ENCODE measurements at regions not wholly inside any gene's neighbourhood (a gene's known extent, or its start where the extent isn't known, plus 50 kb on each side); places are given as distances from the start of the nearest gene placed in this dataset.

DNA sequence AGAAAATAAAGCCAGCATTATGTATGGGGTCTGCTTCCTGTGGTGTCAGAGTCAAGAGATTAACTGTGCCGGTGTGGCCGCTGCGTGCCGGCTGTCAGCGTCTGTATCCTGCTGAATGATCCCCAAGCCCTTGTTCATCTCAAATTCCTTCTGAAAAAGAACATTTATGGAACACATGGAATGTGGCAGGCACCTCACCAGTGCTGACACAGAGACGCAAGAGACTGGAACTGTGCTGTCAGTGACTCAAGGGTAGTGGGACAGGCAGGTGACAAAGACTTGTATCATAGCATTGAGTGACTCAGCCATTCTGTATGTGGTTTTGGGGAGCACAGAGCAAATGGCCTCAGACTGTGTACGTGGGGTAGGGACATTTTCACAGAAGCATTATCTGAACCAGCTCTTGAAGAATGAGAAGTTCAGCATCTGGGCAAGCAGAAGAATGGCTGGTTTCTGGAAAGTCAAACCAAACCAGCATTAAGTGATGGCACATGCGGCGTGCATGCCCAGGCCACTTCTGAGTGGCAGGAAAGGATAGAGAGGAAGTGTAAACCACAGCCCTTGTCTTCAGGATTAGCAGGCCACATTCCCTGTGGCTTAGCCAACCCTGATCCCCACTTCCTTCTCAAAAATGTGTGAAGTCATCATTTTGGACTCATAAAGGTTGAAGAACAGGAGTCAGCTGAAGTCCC is 54.0 kb upstream of the IRS2 start:
- peaks cover 6% of the 10 kb centered on the region for H3K27me3 Mint-ChIP-seq (ENCODE audit: low read depth)
- no peak overlapping the region; a peak in 1 of 7 replicates for H3K27ac Mint-ChIP-seq
- H3K4me3 Mint-ChIP-seq = no peak overlapping the region
- Histone ChIP-seq H3K79me2 (ENCODE audit: insufficient read depth, low read length) (no peaks in the 10 kb centered on the region), H4K91ac (ENCODE audit: insufficient read length, low read depth, low read length) (no peak overlapping the region), H4K5ac (ENCODE audit: insufficient read length, low read depth, low read length) (no peak overlapping the region), H2BK120ac (ENCODE audit: low read depth, low read length, poor library complexity, severe bottlenecking) (no peak overlapping the region), H3K23ac (ENCODE audit: insufficient read length, low read depth, low read length) (no peak overlapping the region), H2AK5ac (ENCODE audit: insufficient read length, low read length) (no peak overlapping the region), H3T11ph (ENCODE audit: low read length) (no peak overlapping the region), H4K20me1 (ENCODE audit: control insufficient read depth, insufficient read depth, insufficient read length) (no peaks in the 10 kb centered on the region), H3K4me2 (ENCODE audit: insufficient read depth, insufficient read length, low read length) (no peak overlapping the region), H3K23me2 (ENCODE audit: insufficient read length, low read depth, low read length, poor library complexity, severe bottlenecking) (no peaks in the 10 kb centered on the region), H4K8ac (replicated peaks; ENCODE audit: insufficient read length, low read depth, low read length) (no peak overlapping the region), H3K18ac (ENCODE audit: insufficient read length, low read depth, low read length) (no peak overlapping the region), H2BK5ac (ENCODE audit: insufficient read length, low read length) (no peak overlapping the region), H2BK20ac (ENCODE audit: low read depth, low read length, poor library complexity, severe bottlenecking) (no peak overlapping the region), H3K14ac (ENCODE audit: insufficient read depth, low read length) (no peak overlapping the region), H3K56ac (ENCODE audit: insufficient read length, low read depth, low read length) (no peak overlapping the region), H3K27me3 (ENCODE audit: insufficient read depth, low read length) (no peaks in the 10 kb centered on the region; the same call in 1 of the 2 replicates), H2BK15ac (ENCODE audit: low read depth, low read length) (no peak overlapping the region), H2BK12ac (ENCODE audit: insufficient read length, low read depth, low read length) (no peak overlapping the region), H3K27ac (ENCODE audit: insufficient read length, low read depth, low read length) (no peak overlapping the region), H3K4me1 (ENCODE audit: insufficient read depth, low read length) (no peaks in the 10 kb centered on the region), H3K79me1 (ENCODE audit: insufficient read depth, low read depth, low read length, poor library complexity, severe bottlenecking) (no peaks in the 10 kb centered on the region), H3K9ac (ENCODE audit: extremely low read depth, insufficient read length, low read length) (no peak overlapping the region), H2AFZ (ENCODE audit: low read length) (no peak overlapping the region), H3K4ac (ENCODE audit: low read depth, low read length) (no peak overlapping the region), H3K9me3 (ENCODE audit: control insufficient read depth, low read depth, low read length) (no peaks in the 10 kb centered on the region)
- TF ChIP-seq, protein P1, sequence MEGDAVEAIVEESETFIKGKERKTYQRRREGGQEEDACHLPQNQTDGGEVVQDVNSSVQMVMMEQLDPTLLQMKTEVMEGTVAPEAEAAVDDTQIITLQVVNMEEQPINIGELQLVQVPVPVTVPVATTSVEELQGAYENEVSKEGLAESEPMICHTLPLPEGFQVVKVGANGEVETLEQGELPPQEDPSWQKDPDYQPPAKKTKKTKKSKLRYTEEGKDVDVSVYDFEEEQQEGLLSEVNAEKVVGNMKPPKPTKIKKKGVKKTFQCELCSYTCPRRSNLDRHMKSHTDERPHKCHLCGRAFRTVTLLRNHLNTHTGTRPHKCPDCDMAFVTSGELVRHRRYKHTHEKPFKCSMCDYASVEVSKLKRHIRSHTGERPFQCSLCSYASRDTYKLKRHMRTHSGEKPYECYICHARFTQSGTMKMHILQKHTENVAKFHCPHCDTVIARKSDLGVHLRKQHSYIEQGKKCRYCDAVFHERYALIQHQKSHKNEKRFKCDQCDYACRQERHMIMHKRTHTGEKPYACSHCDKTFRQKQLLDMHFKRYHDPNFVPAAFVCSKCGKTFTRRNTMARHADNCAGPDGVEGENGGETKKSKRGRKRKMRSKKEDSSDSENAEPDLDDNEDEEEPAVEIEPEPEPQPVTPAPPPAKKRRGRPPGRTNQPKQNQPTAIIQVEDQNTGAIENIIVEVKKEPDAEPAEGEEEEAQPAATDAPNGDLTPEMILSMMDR (conservative IDR thresholded peaks at IDR 0.05) = no peak
- H3K4me1 Mint-ChIP-seq = peaks cover 11 to 14% of the 10 kb centered on the region in 2 experiments
- H3K36me3 Mint-ChIP-seq (ENCODE audit: insufficient read depth in 1 of 3, low read depth in 3 of 3) = no peaks in the 10 kb centered on the region
- no peak for DNase-seq
- no CpG with 5 or more reads among the region's 9 CpGs for WGBS (ENCODE audit: extremely low coverage, insufficient read length, low lambda C conversion rate)
- no peaks in the 10 kb centered on the region for H3K9me3 Mint-ChIP-seq
